HEK293T (cell line): ENCODE measurements at regions not wholly inside any gene's neighbourhood (a gene's known extent, or its start where the extent isn't known, plus 50 kb on each side); places are given as distances from the start of the nearest gene placed in this dataset.

ENCODE experiments used
- BHLHE40 ChIP-seq: fragments of 450-650 bp; IDR thresholded peaks from 2 replicates; pipeline ENCODE4 v1.6.1; 2016; ENCODE audit warnings: mild to moderate bottlenecking, moderate library complexity, borderline replicate concordance
- ELF4 ChIP-seq: fragments of 450-650 bp; IDR thresholded peaks from 2 replicates; pipeline ENCODE4 v1.6.1; 2017; ENCODE audit warnings: antibody characterized with exemption
- FOXK2 ChIP-seq: fragments of 450-650 bp; IDR thresholded peaks from 2 replicates; pipeline ENCODE4 v1.6.1; 2016; ENCODE audit warnings: mild to moderate bottlenecking
- SP1 ChIP-seq: fragments of 450-650 bp; IDR thresholded peaks from 2 replicates; pipeline ENCODE4 v1.6.1; 2017
- TARDBP ChIP-seq: fragments of 450-650 bp; IDR thresholded peaks from 2 replicates; pipeline ENCODE4 v1.6.1; 2016

DNA sequence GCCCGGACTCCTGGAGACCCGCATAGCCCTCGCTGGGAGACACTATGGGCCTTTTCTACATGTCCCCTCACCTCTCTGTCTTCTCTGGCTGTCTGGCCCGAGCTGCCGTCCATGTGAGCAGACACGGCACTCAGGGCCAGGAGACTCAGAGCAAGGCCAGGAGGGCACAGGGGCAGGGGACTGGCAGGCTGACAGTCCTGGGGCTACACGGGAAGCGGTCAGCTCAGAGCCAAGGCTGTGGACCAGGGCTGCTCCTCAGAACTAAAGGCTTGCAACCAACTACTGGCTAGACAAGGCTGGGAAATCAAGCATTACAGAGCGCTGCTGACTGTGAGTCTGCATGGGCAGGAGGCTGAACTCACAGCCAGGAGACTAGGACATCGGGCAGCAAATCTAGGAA, 56.1 kb upstream of the CDON start:
- TF ChIP-seq SP1, result no peak
- no peak for TF ChIP-seq BHLHE40
- TF ChIP-seq ELF4, result no peak
- no peak for TF ChIP-seq FOXK2
- TF ChIP-seq TARDBP, result no peak
